ENCODE measurements at regions not wholly inside any gene's neighbourhood (a gene's known extent, or its start where the extent isn't known, plus 50 kb on each side); places are given as distances from the start of the nearest gene placed in this dataset.

GRCh38 chr20:24364482-24364881, 104.9 kb upstream of the SYNDIG1 start:
- H3K36me3 Mint-ChIP-seq (ENCODE audit: low read depth): no peaks in the 10 kb centered on the region

DNA sequence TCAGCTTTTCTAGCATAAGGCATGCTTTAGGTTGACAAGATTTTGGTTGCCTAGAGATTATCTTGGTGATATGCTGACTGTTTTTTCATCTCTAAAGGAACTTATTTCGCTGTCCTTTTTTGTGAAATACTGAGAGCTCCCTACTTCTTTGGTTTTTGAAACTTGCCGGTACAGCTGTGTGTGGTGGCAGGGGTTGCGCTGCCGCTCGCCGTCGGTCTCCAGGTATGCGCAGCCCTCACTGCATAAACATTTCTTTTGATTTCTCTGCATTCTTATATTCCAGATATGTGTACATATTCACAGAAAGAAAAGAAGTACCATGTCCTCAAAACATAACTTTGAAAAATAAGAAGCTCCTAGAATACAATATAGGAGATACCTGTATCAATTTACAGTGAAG, 106.4 kb upstream of the SYNDIG1 start:
- H3K36me3 Mint-ChIP-seq (ENCODE audit: low read depth): no peaks in the 10 kb centered on the region
- peaks cover 6% of the 10 kb centered on the region for H3K9me3 Mint-ChIP-seq
- H3K4me1 Mint-ChIP-seq (ENCODE audit: low read depth): no peaks in the 10 kb centered on the region
- no peak overlapping the region for H3K4me3 Mint-ChIP-seq
- no peaks in the 10 kb centered on the region for H3K27me3 Mint-ChIP-seq
- no peak overlapping the region for H3K27ac Mint-ChIP-seq

More at GRCh38 chr20:24364482-24364881, 104.9 kb upstream of the SYNDIG1 start:
- Mint-ChIP-seq H3K4me1 (ENCODE audit: low read depth) (no peaks in the 10 kb centered on the region), H3K27ac (no peak overlapping the region), H3K27me3 (no peaks in the 10 kb centered on the region), H3K9me3 (peaks cover 6% of the 10 kb centered on the region), H3K4me3 (no peak overlapping the region)

GRCh38 chr20:24362080-24362479, 107.3 kb upstream of the SYNDIG1 start:
- no peak overlapping the region for H3K4me3 Mint-ChIP-seq

DNA sequence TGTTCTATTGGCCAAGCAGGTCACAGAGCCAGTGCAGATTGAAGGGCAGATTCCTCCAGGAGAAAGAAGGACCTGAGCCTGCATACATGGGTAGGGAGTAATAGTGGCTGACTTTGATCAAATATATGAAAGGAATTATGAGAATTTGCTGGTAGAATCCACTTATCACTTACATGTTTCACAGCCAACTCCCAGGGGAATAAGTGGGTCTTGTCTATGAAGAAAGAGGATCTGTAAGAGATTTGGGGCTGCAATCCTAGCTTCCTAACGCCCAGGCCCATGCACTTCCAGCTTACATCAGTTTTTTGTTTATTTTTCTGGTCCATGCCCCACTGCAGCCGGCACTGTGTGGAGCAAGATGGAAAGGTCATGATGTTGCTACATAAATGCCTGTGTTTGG, 107.9 kb upstream of the SYNDIG1 start:
- H3K36me3 Mint-ChIP-seq (ENCODE audit: low read depth): no peaks in the 10 kb centered on the region
- no peak overlapping the region for H3K27ac Mint-ChIP-seq
- peaks cover 6% of the 10 kb centered on the region for H3K9me3 Mint-ChIP-seq
- H3K27me3 Mint-ChIP-seq: no peaks in the 10 kb centered on the region
- no peaks in the 10 kb centered on the region for H3K4me1 Mint-ChIP-seq (ENCODE audit: low read depth)
- H3K4me3 Mint-ChIP-seq: no peak overlapping the region

More at GRCh38 chr20:24362080-24362479, 107.3 kb upstream of the SYNDIG1 start:
- Mint-ChIP-seq H3K9me3 (peaks cover 6% of the 10 kb centered on the region), H3K27ac (no peak overlapping the region), H3K4me1 (ENCODE audit: low read depth) (no peaks in the 10 kb centered on the region), H3K36me3 (ENCODE audit: low read depth) (no peaks in the 10 kb centered on the region), H3K27me3 (no peaks in the 10 kb centered on the region)

DNA sequence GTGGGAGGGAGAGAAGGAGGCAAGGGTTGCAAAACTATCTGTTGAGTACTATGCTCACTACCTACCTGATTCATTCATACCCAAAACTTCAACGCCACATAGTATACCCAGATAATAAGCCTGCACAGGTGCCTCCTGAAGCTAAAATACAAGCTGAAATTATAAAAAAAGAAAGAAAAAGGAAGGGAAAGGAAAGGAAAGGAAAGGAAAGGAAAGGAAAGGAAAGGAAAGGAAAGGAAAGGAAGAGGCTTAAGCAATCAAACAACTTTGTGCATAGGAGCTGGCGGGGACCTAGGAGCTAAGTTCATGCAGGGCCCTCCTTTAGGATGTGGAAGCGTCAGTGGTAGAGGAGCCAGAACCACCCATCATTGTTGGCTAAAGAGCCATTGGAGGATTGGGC, 108.9 kb upstream of the SYNDIG1 start:
- H3K27me3 Mint-ChIP-seq: no peaks in the 10 kb centered on the region
- no peak overlapping the region for H3K4me3 Mint-ChIP-seq
- no peak overlapping the region for H3K27ac Mint-ChIP-seq
- H3K9me3 Mint-ChIP-seq: peaks cover 6% of the 10 kb centered on the region
- no peaks in the 10 kb centered on the region for H3K36me3 Mint-ChIP-seq (ENCODE audit: low read depth)
- H3K4me1 Mint-ChIP-seq (ENCODE audit: low read depth): no peaks in the 10 kb centered on the region

- H3K27me3 Mint-ChIP-seq: no peaks in the 10 kb centered on the region
- no peaks in the 10 kb centered on the region for H3K4me1 Mint-ChIP-seq (ENCODE audit: low read depth)
- no peak overlapping the region for H3K27ac Mint-ChIP-seq
- peaks cover 6% of the 10 kb centered on the region for H3K9me3 Mint-ChIP-seq
- no peak overlapping the region for H3K4me3 Mint-ChIP-seq
- H3K36me3 Mint-ChIP-seq (ENCODE audit: low read depth): no peaks in the 10 kb centered on the region
Measured at GRCh38 chr20:24359321-24360027, 110.0 kb upstream of the SYNDIG1 start.

DNA sequence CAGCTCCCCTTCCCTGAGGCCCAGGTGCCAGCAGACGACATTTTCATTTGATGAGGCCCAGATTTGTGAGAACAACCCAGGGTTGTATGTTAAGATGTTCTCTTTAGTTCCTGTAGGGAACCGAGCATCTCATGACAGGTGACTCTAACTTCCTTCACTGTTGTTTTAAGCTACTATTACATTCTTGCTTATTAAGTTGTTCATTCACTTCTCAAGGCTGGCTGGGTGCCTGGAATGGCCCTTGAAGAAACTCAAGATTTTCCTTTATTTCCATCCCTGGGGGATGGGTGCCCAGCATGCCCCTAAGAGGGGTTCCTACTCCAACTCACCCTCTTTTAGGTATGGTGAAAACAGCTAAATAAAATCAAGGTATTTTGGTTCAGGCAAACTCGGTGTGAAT, 111.5 kb upstream of the SYNDIG1 start:
- peaks cover 6% of the 10 kb centered on the region for H3K9me3 Mint-ChIP-seq
- no peak overlapping the region for H3K4me3 Mint-ChIP-seq
- H3K27ac Mint-ChIP-seq: no peak overlapping the region
- no peaks in the 10 kb centered on the region for H3K27me3 Mint-ChIP-seq
- H3K4me1 Mint-ChIP-seq (ENCODE audit: low read depth): no peaks in the 10 kb centered on the region
- no peaks in the 10 kb centered on the region for H3K36me3 Mint-ChIP-seq (ENCODE audit: low read depth)

DNA sequence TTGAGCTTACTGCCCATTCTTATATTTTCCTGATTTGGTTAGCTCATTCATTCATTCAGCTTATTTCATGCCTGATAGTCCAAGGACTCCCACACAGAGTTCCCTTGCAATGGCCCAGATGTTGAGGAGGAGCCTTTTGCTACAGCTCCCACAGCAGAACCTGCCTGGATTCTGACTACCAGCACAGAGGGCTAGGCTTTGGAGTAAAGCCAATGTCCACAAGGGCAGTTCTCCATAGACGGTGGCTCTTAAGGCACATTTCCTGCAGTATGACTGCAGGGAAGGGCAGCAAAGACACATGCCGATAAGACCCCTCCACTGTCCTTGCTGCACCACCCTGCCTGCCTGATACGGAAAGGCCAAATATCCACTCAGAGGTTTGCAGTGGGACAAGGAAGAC, 112.3 kb upstream of the SYNDIG1 start:
- Mint-ChIP-seq H3K27ac (no peak overlapping the region), H3K4me3 (no peak overlapping the region), H3K4me1 (ENCODE audit: low read depth) (no peaks in the 10 kb centered on the region), H3K27me3 (no peaks in the 10 kb centered on the region), H3K36me3 (ENCODE audit: low read depth) (no peaks in the 10 kb centered on the region), H3K9me3 (peaks cover 5% of the 10 kb centered on the region)

DNA sequence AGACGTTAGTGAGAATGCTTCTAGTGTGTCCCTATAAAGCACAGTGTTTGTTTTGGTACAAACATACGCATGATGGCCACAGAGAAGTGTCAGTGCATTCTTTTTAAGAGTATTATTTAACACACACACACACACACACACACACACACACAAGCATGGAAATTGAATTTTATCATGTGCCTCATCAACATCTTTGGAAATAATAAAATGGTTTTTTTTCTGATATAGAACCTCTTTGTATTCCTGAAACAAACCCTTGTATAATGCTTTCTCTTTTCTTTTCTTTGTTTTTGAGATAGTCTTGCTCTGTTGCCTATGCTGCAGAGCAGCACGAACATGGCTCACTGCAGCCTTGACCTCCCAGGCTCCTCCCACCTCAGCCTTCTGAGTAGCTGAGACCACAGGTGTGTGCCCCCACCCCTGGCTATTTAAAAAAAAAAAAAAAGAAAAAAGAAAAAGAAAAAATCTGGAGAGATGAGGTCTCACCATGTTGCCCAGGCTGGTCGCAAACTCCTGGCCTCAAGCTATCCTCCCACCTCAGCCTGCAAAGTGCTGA, 116.2 kb upstream of the SYNDIG1 start:
- Mint-ChIP-seq H3K27ac (no peak overlapping the region), H3K4me1 (ENCODE audit: low read depth) (no peaks in the 10 kb centered on the region), H3K9me3 (no peaks in the 10 kb centered on the region), H3K27me3 (no peaks in the 10 kb centered on the region), H3K4me3 (no peak overlapping the region), H3K36me3 (ENCODE audit: low read depth) (no peaks in the 10 kb centered on the region)

- H3K27me3 Mint-ChIP-seq: no peaks in the 10 kb centered on the region
- no peaks in the 10 kb centered on the region for H3K4me1 Mint-ChIP-seq (ENCODE audit: low read depth)
- H3K36me3 Mint-ChIP-seq (ENCODE audit: low read depth): no peaks in the 10 kb centered on the region
- H3K9me3 Mint-ChIP-seq: no peaks in the 10 kb centered on the region
- no peak overlapping the region for H3K27ac Mint-ChIP-seq
- no peak overlapping the region for H3K4me3 Mint-ChIP-seq
Measured at GRCh38 chr20:24350923-24351368, 118.5 kb upstream of the SYNDIG1 start.

GRCh38 chr20:24341781-24342180, 127.6 kb upstream of the SYNDIG1 start:
- Mint-ChIP-seq H3K27me3 (no peaks in the 10 kb centered on the region), H3K4me1 (ENCODE audit: low read depth) (no peaks in the 10 kb centered on the region), H3K27ac (no peak overlapping the region), H3K4me3 (no peak overlapping the region), H3K36me3 (ENCODE audit: low read depth) (no peaks in the 10 kb centered on the region), H3K9me3 (no peaks in the 10 kb centered on the region)

GRCh38 chr20:24340933-24341332, 128.5 kb upstream of the SYNDIG1 start:
- H3K27ac Mint-ChIP-seq: no peak overlapping the region
- H3K4me1 Mint-ChIP-seq (ENCODE audit: low read depth): no peaks in the 10 kb centered on the region
- no peaks in the 10 kb centered on the region for H3K36me3 Mint-ChIP-seq (ENCODE audit: low read depth)
- no peaks in the 10 kb centered on the region for H3K9me3 Mint-ChIP-seq
- H3K4me3 Mint-ChIP-seq: no peak overlapping the region
- H3K27me3 Mint-ChIP-seq: no peaks in the 10 kb centered on the region

GRCh38 chr20:24339210-24339641, 130.2 kb upstream of the SYNDIG1 start:
- H3K4me1 Mint-ChIP-seq (ENCODE audit: low read depth): no peaks in the 10 kb centered on the region
- H3K27ac Mint-ChIP-seq: no peak overlapping the region
- H3K27me3 Mint-ChIP-seq: no peaks in the 10 kb centered on the region
- H3K4me3 Mint-ChIP-seq: no peak overlapping the region
- H3K9me3 Mint-ChIP-seq: no peaks in the 10 kb centered on the region
- H3K36me3 Mint-ChIP-seq (ENCODE audit: low read depth): no peaks in the 10 kb centered on the region

GRCh38 chr20:24337551-24337950, 131.9 kb upstream of the SYNDIG1 start:
- Mint-ChIP-seq H3K4me3 (no peak overlapping the region), H3K4me1 (ENCODE audit: low read depth) (no peaks in the 10 kb centered on the region), H3K27me3 (no peaks in the 10 kb centered on the region), H3K9me3 (no peaks in the 10 kb centered on the region), H3K27ac (no peak overlapping the region), H3K36me3 (ENCODE audit: low read depth) (no peaks in the 10 kb centered on the region)

GRCh38 chr20:24337069-24337468, 132.4 kb upstream of the SYNDIG1 start:
- no peaks in the 10 kb centered on the region for H3K9me3 Mint-ChIP-seq
- no peak overlapping the region for H3K27ac Mint-ChIP-seq
- no peaks in the 10 kb centered on the region for H3K27me3 Mint-ChIP-seq
- no peaks in the 10 kb centered on the region for H3K4me1 Mint-ChIP-seq (ENCODE audit: low read depth)
- H3K36me3 Mint-ChIP-seq (ENCODE audit: low read depth): no peaks in the 10 kb centered on the region
- no peak overlapping the region for H3K4me3 Mint-ChIP-seq

DNA sequence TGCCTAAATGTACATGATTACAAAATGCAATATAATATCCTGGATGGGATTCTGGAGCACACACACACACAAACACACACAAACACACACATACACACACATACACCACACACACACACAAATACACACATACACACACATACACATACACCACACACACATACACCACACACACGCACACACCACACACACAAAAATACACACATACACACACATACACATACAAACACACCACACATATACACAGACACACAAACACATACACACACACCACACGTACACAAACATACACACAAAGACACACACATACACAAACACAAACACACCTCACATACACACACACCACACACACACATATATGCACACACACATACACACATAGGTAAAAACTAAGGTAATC, 134.6 kb upstream of the SYNDIG1 start:
- Mint-ChIP-seq H3K4me3 (no peak overlapping the region), H3K9me3 (no peaks in the 10 kb centered on the region), H3K27ac (no peak overlapping the region), H3K4me1 (ENCODE audit: low read depth) (no peaks in the 10 kb centered on the region), H3K27me3 (no peaks in the 10 kb centered on the region), H3K36me3 (ENCODE audit: low read depth) (no peaks in the 10 kb centered on the region)

Data from stimulated activated naive CD8-positive, alpha-beta T cell treated with anti-CD3 and anti-CD28 coated beads, Interleukin-15, Interleukin-2, amounts not matched to agents 100 ng/mL and 50 ng/mL, for 24 hours (primary cell).